SH-SY5Y (cell line): ENCODE measurements at regions not wholly inside any gene's neighbourhood (a gene's known extent, or its start where the extent isn't known, plus 50 kb on each side); places are given as distances from the start of the nearest gene placed in this dataset.

Source experiments
- GATA2 ChIP-seq: IDR thresholded peaks from 2 replicates; pipeline ENCODE4 v1.6.1; 2011; ENCODE audit warnings: mild to moderate bottlenecking, low read depth, low read length
- GATA3 ChIP-seq: IDR thresholded peaks from 2 replicates; pipeline ENCODE4 v1.6.1; 2011; ENCODE audit warnings: low read depth, mild to moderate bottlenecking, low read length, moderate library complexity

DNA sequence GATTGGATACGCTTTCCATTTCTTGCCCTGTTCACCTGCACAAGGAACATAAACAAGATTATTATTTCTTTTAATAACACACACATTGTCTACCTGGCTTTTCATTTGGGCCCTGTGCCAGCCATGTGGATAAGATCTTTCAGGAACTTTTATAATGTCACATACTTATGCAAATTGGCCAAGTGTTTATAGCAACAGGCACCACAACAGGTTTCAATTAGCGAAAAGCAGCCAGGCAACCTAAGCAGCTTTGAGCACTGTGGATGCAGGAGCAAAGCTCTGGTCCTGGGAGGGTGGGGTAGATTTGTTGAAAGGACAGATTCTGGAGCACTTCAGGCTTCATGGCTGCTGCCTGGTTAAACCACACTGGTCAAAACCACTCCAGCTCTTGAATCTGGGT, 217.4 kb downstream of the BARX2 start:
- TF ChIP-seq GATA2 (no peak), GATA3 (no peak)
